ENCODE measurements at regions not wholly inside any gene's neighbourhood (a gene's known extent, or its start where the extent isn't known, plus 50 kb on each side); places are given as distances from the start of the nearest gene placed in this dataset.

- no peak for TF ChIP-seq CTCF (IDR thresholded peaks at IDR 0.05)
- no peak for TF ChIP-seq POLR2A (IDR thresholded peaks at IDR 0.05)
Observed at GRCh38 chr18:7413906-7414305, 153.2 kb upstream of the PTPRM start.

Measured in thyroid gland (tissue), 4 donors.